CD4-positive, alpha-beta T cell treated with Interleukin-1 beta for 1 hour (primary cell): ENCODE measurements at regions not wholly inside any gene's neighbourhood (a gene's known extent, or its start where the extent isn't known, plus 50 kb on each side); places are given as distances from the start of the nearest gene placed in this dataset.

Experiments
- DNase-seq, 2 donors: peaks; one replicate each; pipeline ENCODE4 v3.0.0-alpha.2; 2020 to 2022

GRCh38 chr21:24308183-24308582, 1299.1 kb downstream of the MRPL39 start:
- DNase-seq: no peak

- DNase-seq: no peak
These were observed 1304.9 kb downstream of the MRPL39 start for GRCh38 chr21:24302400-24302799.

GRCh38 chr21:24298040-24298439, 1309.2 kb downstream of the MRPL39 start:
- no peak for DNase-seq

GRCh38 chr21:24294171-24294570, 1313.1 kb downstream of the MRPL39 start:
- DNase-seq: no peak

GRCh38 chr21:24290151-24290833, 1317.0 kb downstream of the MRPL39 start:
- peak; percentile 37 to 44 for DNase-seq

GRCh38 chr21:24289539-24289938, 1317.7 kb downstream of the MRPL39 start:
- no peak for DNase-seq

- no peak for DNase-seq
These were observed 1326.7 kb downstream of the MRPL39 start for GRCh38 chr21:24280596-24280995.

GRCh38 chr21:24278711-24279110, 1328.6 kb downstream of the MRPL39 start:
- DNase-seq: no peak

GRCh38 chr21:24276204-24276603, 1331.1 kb downstream of the MRPL39 start:
- DNase-seq: no peak

GRCh38 chr21:24275616-24276015, 1331.7 kb downstream of the MRPL39 start:
- no peak for DNase-seq

- no peak for DNase-seq
These were observed 1334.8 kb downstream of the MRPL39 start for GRCh38 chr21:24272521-24272938.

GRCh38 chr21:24265987-24266386, 1341.3 kb downstream of the MRPL39 start:
- no peak for DNase-seq

GRCh38 chr21:24260751-24261150, 1346.5 kb downstream of the MRPL39 start:
- DNase-seq: no peak

- no peak for DNase-seq
These were observed 1348.0 kb downstream of the MRPL39 start for GRCh38 chr21:24259241-24259640.

GRCh38 chr21:24255591-24255990, 1351.7 kb downstream of the MRPL39 start:
- DNase-seq: no peak

- no peak for DNase-seq
These were observed 1381.8 kb downstream of the MRPL39 start for GRCh38 chr21:24225431-24225830.

GRCh38 chr21:24224422-24224821, 1382.9 kb downstream of the MRPL39 start:
- no peak for DNase-seq

- no peak for DNase-seq
These were observed 1383.7 kb downstream of the MRPL39 start for GRCh38 chr21:24223624-24224023.

GRCh38 chr21:24222676-24223075, 1384.6 kb downstream of the MRPL39 start:
- no peak for DNase-seq

- DNase-seq: no peak
These were observed 1386.8 kb downstream of the MRPL39 start for GRCh38 chr21:24220446-24220845.

- DNase-seq: no peak
These were observed 1390.1 kb downstream of the MRPL39 start for GRCh38 chr21:24217151-24217550.

GRCh38 chr21:24210130-24210529, 1397.2 kb downstream of the MRPL39 start:
- no peak for DNase-seq

- DNase-seq: no peak
These were observed 1398.6 kb downstream of the MRPL39 start for GRCh38 chr21:24208562-24209260.

GRCh38 chr21:24205319-24205718, 1402.0 kb downstream of the MRPL39 start:
- no peak for DNase-seq

GRCh38 chr21:24204641-24205040, 1402.6 kb downstream of the MRPL39 start:
- no peak for DNase-seq
